ENCODE measurements at regions not wholly inside any gene's neighbourhood (a gene's known extent, or its start where the extent isn't known, plus 50 kb on each side); places are given as distances from the start of the nearest gene placed in this dataset.

- FAIRE-seq (no peak), DNase-seq (ENCODE audit: low read depth) (peak; percentile 97)
- Histone ChIP-seq H3K36me3 (ENCODE audit: control insufficient read depth, insufficient read depth, low read length) (no peaks in the 10 kb centered on the region), H3K27me3 (ENCODE audit: control insufficient read depth, insufficient read depth, low read length) (no peaks in the 10 kb centered on the region), H3K4me3 (ENCODE audit: low read depth, low read length) (no peak overlapping the region)
- no peak for TF ChIP-seq CTCF (IDR thresholded peaks at IDR 0.05; ENCODE audit: insufficient read depth, low read length, severe bottlenecking)
Observed at GRCh38 chr7:84302949-84303348, 108.4 kb upstream of the SEMA3A start.

- no peak for TF ChIP-seq CTCF (IDR thresholded peaks at IDR 0.05; ENCODE audit: insufficient read depth, low read length, severe bottlenecking)
- DNase-seq (ENCODE audit: low read depth), result no peak
- FAIRE-seq, result no peak
- H3K4me3 ChIP-seq (ENCODE audit: low read depth, low read length), result no peak overlapping the region
- no peaks in the 10 kb centered on the region for H3K36me3 ChIP-seq (ENCODE audit: control insufficient read depth, insufficient read depth, low read length)
- H3K27me3 ChIP-seq (ENCODE audit: control insufficient read depth, insufficient read depth, low read length), result no peaks in the 10 kb centered on the region
Observed at GRCh38 chr7:84297616-84298015, 103.0 kb upstream of the SEMA3A start.

GRCh38 chr7:84294847-84295455 lies 100.4 kb upstream of the SEMA3A start:
- TF ChIP-seq CTCF (IDR thresholded peaks at IDR 0.05; ENCODE audit: insufficient read depth, low read length, severe bottlenecking), result no peak
- no peak for DNase-seq (ENCODE audit: low read depth)
- H3K4me3 ChIP-seq (ENCODE audit: low read depth, low read length), result no peak overlapping the region
- FAIRE-seq, result no peak
- no peaks in the 10 kb centered on the region for H3K36me3 ChIP-seq (ENCODE audit: control insufficient read depth, insufficient read depth, low read length)
- no peaks in the 10 kb centered on the region for H3K27me3 ChIP-seq (ENCODE audit: control insufficient read depth, insufficient read depth, low read length)

- no peak overlapping the region for H3K4me3 ChIP-seq (ENCODE audit: low read depth, low read length)
- no peak for FAIRE-seq
- H3K36me3 ChIP-seq (ENCODE audit: control insufficient read depth, insufficient read depth, low read length), result no peaks in the 10 kb centered on the region
- no peaks in the 10 kb centered on the region for H3K27me3 ChIP-seq (ENCODE audit: control insufficient read depth, insufficient read depth, low read length)
- no peak for DNase-seq (ENCODE audit: low read depth)
- TF ChIP-seq CTCF (IDR thresholded peaks at IDR 0.05; ENCODE audit: insufficient read depth, low read length, severe bottlenecking), result no peak
Observed at GRCh38 chr7:84294391-84294790, 99.8 kb upstream of the SEMA3A start.

GRCh38 chr7:84291756-84292155 lies 97.2 kb upstream of the SEMA3A start:
- no peak overlapping the region for H3K4me3 ChIP-seq (ENCODE audit: low read depth, low read length)
- no peak for FAIRE-seq
- TF ChIP-seq CTCF (IDR thresholded peaks at IDR 0.05; ENCODE audit: insufficient read depth, low read length, severe bottlenecking), result no peak
- no peak for DNase-seq (ENCODE audit: low read depth)
- H3K27me3 ChIP-seq (ENCODE audit: control insufficient read depth, insufficient read depth, low read length), result no peaks in the 10 kb centered on the region
- no peaks in the 10 kb centered on the region for H3K36me3 ChIP-seq (ENCODE audit: control insufficient read depth, insufficient read depth, low read length)

GRCh38 chr7:84283798-84284197 lies 89.2 kb upstream of the SEMA3A start:
- Histone ChIP-seq H3K27me3 (ENCODE audit: control insufficient read depth, insufficient read depth, low read length) (no peaks in the 10 kb centered on the region), H3K4me3 (ENCODE audit: low read depth, low read length) (no peak overlapping the region), H3K36me3 (ENCODE audit: control insufficient read depth, insufficient read depth, low read length) (no peaks in the 10 kb centered on the region)
- TF ChIP-seq CTCF (IDR thresholded peaks at IDR 0.05; ENCODE audit: insufficient read depth, low read length, severe bottlenecking), result no peak
- FAIRE-seq, result no peak
- DNase-seq (ENCODE audit: low read depth), result no peak

Data from bronchial epithelial cell (primary cell).